GM19452 (cell line): ENCODE measurements at regions not wholly inside any gene's neighbourhood (a gene's known extent, or its start where the extent isn't known, plus 50 kb on each side); places are given as distances from the start of the nearest gene placed in this dataset.

Experiments used
- ATAC-seq: cut with Tn5 transposase; IDR thresholded peaks from one replicate; pipeline ENCODE4 v1.9.1; 2021; ENCODE audit not compliant: unreplicated experiment

GRCh38 chr2:136482006-136482405, 283.3 kb upstream of the THSD7B start:
- no peak for ATAC-seq

- no peak for ATAC-seq
Measured at GRCh38 chr2:136479696-136480095, 285.6 kb upstream of the THSD7B start.

- ATAC-seq, result no peak
Measured at GRCh38 chr2:136468799-136469369, 296.5 kb upstream of the THSD7B start.

GRCh38 chr2:136452528-136452927, 312.8 kb upstream of the THSD7B start:
- no peak for ATAC-seq

DNA sequence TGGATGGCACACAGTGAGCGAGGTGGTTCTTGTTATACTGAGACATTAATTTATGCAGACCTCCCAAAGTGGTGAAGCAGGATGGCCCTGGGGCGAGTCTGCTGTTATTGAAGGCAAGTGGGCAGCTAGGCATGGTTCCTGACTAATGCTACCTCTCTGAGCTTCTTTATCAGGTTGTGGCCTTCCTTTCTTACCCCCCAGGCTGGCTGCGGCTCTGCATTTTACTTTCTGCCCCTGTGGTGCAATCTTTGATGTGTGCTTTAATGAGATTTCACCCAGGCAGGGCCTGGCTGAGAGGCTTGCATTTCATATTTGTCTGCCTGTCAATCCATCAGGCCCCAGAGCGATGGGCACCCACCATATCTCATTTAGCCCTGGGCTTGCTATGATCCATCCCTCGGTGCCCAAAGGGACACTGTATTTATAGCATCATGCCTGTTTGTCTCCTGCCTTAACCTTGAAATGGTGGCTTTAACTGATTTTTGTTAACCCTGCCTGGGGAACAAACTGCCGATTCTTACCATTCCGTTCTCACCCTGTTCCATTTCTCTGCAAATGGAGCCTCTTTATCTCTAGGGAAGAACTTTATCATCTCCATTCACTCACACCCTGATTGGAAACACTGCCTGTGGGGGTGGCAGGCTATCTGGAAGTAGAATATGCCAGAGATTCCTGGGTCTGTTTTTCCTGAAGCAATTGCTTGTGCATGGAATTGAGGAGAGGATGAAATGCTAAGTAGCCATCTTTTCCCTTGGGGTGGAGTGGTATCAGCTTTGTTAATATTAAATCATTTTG, 316.2 kb upstream of the THSD7B start:
- ATAC-seq, result no peak

- no peak for ATAC-seq
Measured at GRCh38 chr2:136448432-136448831, 316.9 kb upstream of the THSD7B start.

DNA sequence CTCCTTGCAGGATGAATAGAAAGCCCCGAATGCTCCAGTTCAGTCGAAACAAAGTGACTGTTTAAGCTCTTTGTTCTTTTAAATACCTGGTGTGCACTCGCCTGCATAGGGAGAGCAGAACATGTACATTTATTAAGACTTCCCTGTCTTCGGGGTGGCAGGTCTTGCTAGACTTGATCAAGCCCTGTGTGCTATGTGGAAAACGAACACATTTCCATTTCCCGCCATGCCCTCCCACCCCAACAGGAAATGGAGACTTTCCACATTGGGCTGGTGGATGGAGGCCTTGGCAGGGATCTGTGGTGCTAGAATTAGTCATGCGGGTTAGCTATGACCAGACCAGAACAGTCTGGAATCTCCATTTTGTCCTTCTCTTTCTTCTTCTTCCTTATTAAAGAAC, 321.0 kb upstream of the THSD7B start:
- ATAC-seq, result no peak

DNA sequence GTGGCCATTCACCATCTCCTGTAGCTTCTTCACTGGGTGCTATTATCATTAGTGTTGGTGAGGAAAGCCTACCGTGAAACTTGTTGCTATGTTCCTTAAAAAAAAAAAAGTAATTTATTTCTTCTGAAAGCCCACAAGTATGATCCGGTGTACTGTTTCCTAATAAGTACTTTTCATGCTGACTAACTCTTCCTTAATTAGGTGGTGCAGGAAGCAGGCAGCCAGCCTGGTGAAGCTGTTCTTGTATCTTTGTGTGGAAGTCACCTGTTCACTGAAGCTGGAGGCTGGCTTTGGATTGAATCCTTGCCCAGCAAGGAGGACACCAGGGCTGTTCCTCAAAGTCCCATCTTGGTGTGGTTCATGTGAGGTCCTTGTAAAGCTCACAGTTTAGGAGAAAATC, 321.7 kb upstream of the THSD7B start:
- ATAC-seq, result no peak

DNA sequence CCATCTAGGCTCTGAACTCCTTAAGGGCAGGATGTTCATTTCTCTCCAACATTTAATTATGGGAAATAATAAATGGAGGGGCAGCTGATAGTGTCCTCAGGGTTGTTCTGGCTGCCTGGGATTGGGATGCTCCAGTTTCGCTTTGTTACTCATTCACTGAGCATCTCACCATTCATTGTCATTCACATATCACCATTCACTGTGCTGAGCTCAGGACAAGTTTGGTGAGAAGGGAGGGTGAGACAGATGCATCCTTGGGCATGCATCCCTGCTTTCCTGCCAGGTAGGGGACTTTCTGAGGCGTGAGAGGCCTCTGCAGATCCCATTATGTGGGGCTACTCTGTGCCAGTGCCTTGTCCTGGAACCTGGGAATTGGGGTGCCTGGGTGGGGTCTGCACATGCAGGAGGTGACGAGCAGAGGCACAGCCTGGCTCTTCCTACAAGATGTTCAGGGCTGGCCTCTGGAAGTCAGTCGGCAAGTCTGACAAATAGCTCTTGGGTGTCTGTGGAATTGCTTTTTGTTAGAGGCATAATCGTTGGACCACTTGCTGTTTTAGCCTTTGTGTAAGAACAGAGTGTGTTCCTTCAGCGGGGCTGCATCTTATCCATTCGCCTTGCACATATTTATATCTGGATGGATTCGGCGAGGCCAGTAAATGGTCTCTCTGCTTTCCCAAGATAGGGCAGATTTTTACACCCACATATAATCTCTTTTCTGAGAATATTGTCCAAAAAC, 323.2 kb upstream of the THSD7B start:
- ATAC-seq, result no peak

GRCh38 chr2:136439064-136439676, 321.2 kb upstream of the CXCR4 start:
- no peak for ATAC-seq

DNA sequence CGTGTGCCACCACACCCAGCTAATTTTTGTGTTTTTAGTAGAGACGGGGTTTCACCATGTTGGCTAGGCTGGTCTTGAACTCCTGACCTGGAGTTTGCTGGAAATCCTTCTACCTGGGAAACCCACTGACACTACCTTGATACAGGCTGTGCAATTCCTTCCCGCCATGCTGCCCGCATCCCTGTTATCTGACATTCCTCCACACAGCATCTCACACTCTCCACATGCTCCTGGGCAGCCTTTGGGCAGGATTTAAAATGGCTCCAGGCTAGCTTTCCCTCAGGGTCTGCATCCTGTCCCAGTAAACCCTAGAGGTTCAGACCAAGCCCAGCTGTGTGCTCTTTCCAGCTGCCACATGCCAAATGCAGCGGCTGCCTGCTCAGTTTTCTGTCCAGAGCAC, 319.5 kb upstream of the CXCR4 start:
- no peak for ATAC-seq

- ATAC-seq, result no peak
Measured at GRCh38 chr2:136436936-136437335, 319.0 kb upstream of the CXCR4 start.

- ATAC-seq, result no peak
Measured at GRCh38 chr2:136434251-136434715, 316.3 kb upstream of the CXCR4 start.

DNA sequence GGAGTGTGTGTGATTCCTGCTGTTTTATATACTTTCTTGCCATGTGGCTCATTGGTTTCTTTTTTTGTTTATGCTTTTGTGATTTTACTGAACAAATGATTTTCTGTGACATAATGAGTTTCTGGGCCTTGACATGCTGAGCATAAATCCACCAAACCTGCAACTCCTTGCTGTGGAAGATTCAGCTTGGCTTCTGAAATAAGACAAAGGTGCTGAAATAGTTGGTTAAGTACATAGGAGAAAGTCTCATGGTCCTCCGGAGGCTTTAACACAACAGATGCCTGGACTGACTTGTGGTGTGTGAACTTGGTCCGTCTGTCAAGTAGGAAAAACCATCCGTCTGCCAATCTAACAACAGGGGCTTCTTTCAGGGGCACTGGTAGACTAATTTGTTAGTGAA, 315.3 kb upstream of the CXCR4 start:
- no peak for ATAC-seq

GRCh38 chr2:136424112-136424511, 306.2 kb upstream of the CXCR4 start:
- no peak for ATAC-seq

DNA sequence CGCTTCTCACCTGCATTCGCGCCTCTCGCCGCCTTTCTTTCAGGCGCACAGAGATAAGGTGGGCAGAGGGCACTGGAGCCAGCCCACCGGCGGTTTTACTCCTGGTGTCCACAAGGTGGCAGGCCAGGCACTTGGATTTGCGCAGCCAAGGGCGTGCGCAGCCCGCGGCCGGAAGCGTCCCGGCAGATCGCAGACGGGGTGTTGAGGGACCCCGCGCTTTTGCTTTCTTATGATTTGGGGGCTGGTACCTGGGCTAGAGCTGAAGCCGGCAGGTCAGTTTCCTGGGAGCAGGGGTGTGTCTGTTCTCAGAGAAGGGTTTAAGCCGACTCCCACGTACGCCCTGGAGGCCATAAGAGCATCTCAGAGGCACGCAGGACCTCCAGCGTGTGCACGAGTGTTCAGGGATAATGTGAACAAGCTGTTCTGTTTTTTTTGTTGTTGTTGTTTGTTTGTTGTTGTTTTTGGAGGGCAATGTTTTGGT, 305.6 kb upstream of the CXCR4 start:
- peak; percentile 100 for ATAC-seq

- no peak for ATAC-seq
Measured at GRCh38 chr2:136422512-136422911, 304.6 kb upstream of the CXCR4 start.

GRCh38 chr2:136420346-136420745, 302.4 kb upstream of the CXCR4 start:
- no peak for ATAC-seq

- ATAC-seq, result no peak
Measured at GRCh38 chr2:136411946-136412345, 294.0 kb upstream of the CXCR4 start.

DNA sequence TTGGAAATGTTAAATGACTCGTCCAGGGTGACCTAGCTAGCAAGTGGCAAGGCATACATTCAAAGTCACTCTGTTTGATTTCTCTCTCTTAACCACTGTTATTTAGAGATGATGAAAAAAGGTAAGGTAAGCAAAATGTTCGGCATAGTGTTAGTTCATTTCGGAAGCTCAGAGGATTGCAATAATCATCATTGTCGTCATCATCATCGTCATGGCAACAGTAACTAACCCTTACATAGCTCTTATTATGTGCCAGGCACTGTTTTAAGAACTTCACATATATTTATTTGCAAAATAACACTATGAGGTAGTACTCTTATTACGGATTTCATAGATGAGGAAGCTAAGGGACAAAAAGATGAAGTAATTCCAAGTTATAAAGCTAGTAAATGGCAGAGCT, 292.7 kb upstream of the CXCR4 start:
- no peak for ATAC-seq

DNA sequence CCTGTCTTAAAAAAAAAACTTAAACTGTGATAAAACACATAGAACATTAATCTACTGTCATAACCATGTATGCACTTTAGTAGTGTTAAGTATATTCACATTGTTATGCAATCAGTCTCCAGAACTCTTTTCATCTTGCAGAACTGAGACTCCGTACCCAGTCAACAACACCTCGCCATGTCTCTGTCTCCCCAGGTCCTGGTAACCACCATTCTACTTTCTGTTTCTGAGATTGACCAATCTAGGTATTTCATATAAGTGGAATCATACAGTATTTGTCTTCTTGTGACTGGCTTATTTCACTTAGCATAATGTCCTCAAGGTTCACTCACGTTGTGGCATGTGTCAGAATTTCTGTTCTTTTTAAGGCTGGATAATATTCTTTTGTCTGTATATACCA, 290.8 kb upstream of the CXCR4 start:
- no peak for ATAC-seq

DNA sequence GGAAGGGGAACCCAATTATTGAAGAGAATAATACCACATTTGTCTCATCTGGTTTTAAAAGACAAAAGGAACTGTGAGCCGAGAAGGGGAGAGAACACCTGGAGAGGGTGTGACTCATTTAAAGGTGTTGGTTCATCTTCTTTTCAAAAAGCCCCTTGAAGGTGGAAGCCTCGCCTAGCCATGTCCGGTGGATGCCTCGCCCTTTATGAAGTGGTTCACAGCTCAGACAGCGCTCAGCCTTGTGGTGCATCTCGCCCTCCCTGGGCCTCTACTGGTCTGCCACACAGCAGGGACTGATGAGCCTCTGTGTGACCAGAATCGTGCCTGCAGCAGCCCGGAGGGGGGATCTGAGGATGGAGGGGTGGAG, 290.0 kb upstream of the CXCR4 start:
- no peak for ATAC-seq
